Adrenal gland (tissue), 9 donors: ENCODE measurements at regions not wholly inside any gene's neighbourhood (a gene's known extent, or its start where the extent isn't known, plus 50 kb on each side); places are given as distances from the start of the nearest gene placed in this dataset.

Experiments
- DNase-seq, 7 donors: peaks; one replicate each; pipeline ENCODE4 v3.0.0-alpha.2; 2019 to 2020
- H3K27ac ChIP-seq, 5 donors: fragments of 200-600 bp; sonication (generic) in 4 of 5; 1 replicate in 3 of 5; 2 replicates in 2 of 5; pipeline versions ENCODE4 v1.5.1 to v1.8.0; 2016 to 2020; ENCODE audit warnings: mild to moderate bottlenecking in 1 of 5
- H3K27me3 ChIP-seq: fragments of 200-600 bp; 2 replicates; pipeline ENCODE4 v1.8.0; 2021
- H3K36me3 ChIP-seq, 2 donors: fragments of 200-600 bp; replicated peaks in 1 of 2; 1 replicate in 1 of 2; 2 replicates in 1 of 2; pipeline versions ENCODE4 v1.5.1 to v1.8.0; 2018 to 2022
- H3K4me1 ChIP-seq, 2 donors: fragments of 200-600 bp; replicated peaks in 1 of 2; 1 replicate in 1 of 2; 2 replicates in 1 of 2; pipeline versions ENCODE4 v1.5.1 to v1.8.0; 2018 to 2021
- H3K4me3 ChIP-seq, 4 donors: fragments of 200-600 bp; sonication (generic) in 3 of 4; one replicate each; pipeline ENCODE4 v1.5.1; 2016 to 2018
- H3K9me3 ChIP-seq, 3 donors: fragments of 200-600 bp; sonication (generic) in 1 of 3; replicated peaks in 1 of 3; 1 replicate in 2 of 3; 2 replicates in 1 of 3; pipeline versions ENCODE4 v1.5.1 to v1.8.0; 2016 to 2021
- CTCF ChIP-seq, 6 experiments: fragments of 450-650 bp in 4 of 6; fragments of 200-600 bp in 2 of 6; sonication (generic) in 1 of 6; IDR thresholded peaks; 1 replicate in 5 of 6; 2 replicates in 1 of 6; pipeline versions ENCODE4 v1.5.1 to v1.8.0; 2016 to 2021; ENCODE audit warnings: antibody characterized with exemption in 6 of 6, mild to moderate bottlenecking in 2 of 6, moderate library complexity in 1 of 6
- POLR2A ChIP-seq, 2 donors: fragments of 450-650 bp; IDR thresholded peaks; one replicate each; pipeline ENCODE4 v1.6.1; 2017; ENCODE audit warnings: antibody characterized with exemption in 2 of 2, mild to moderate bottlenecking in 2 of 2, moderate library complexity in 1 of 2
- WGBS, 4 donors: extraction: QIAGEN DNeasy Blood & Tissue Kit in 2 of 4; methylation state at CpG; one replicate each; pipeline versions ENCODE4 v1.1.5 to v1.1.7; 2013 to 2017; 5-methylcytosine and 5-hydroxymethylcytosine counted together
- intact Hi-C, 2 donors: fragments of 100-400 bp; cut with DNase I; formaldehyde crosslinking; loops; one replicate each; pipeline versions ENCODE4 v1.14.1 to v1.15.0; 2022 to 2023
- donor health status: healthy with polysubstance abuse.
- donor health status: Bipolar disorder and iron deficiency.
- donor health status: DM: yes; HTN: yes; CAD: no.
- donor health status: DM: no; HTN: no; CAD: no.
- donor health status: DM: no; HTN: no; CAD: no.

GRCh38 chr1:58848818-58849411 lies 65.1 kb upstream of the JUN start:
- no peaks in the 10 kb centered on the region for H3K36me3 ChIP-seq
- 18 to 29% (median 25%) methylated on average over 6 to 9 of the region's 9 CpGs for WGBS, 4 donors
- peak overlapping the region in 4 of 5 donors; percentile 27 to 84 (median 73) for H3K27ac ChIP-seq
- no peaks in the 10 kb centered on the region for H3K27me3 ChIP-seq
- TF ChIP-seq POLR2A (IDR thresholded peaks at IDR 0.05) (no peak), CTCF (IDR thresholded peaks at IDR 0.05) (peak in 3 of 6 experiments; percentile 7 to 42 (median 14))
- peak; percentile 78 to 95 (median 88) for DNase-seq
- no peak overlapping the region for H3K4me3 ChIP-seq
- H3K4me1 ChIP-seq, result peaks cover 0 to 15% of the 10 kb centered on the region in 2 donors
- no peaks in the 10 kb centered on the region for H3K9me3 ChIP-seq
- intact Hi-C loops, result no loop called here

GRCh38 chr1:58849551-58849950 lies 65.7 kb upstream of the JUN start:
- H3K27ac ChIP-seq, result peak overlapping the region in 4 of 5 donors; percentile 27 to 84 (median 73)
- H3K4me1 ChIP-seq, result peaks cover 0 to 15% of the 10 kb centered on the region in 2 donors
- H3K27me3 ChIP-seq, result no peaks in the 10 kb centered on the region
- H3K9me3 ChIP-seq, result no peaks in the 10 kb centered on the region
- intact Hi-C loops, result no loop called here
- WGBS, 4 donors, result 68 to 87% (median 81%) methylated on average over 2 of the region's 2 CpGs
- H3K36me3 ChIP-seq, result no peaks in the 10 kb centered on the region
- TF ChIP-seq CTCF (IDR thresholded peaks at IDR 0.05) (no peak), POLR2A (IDR thresholded peaks at IDR 0.05) (no peak)
- no peak for DNase-seq
- no peak overlapping the region for H3K4me3 ChIP-seq

GRCh38 chr1:58850636-58851035 lies 66.8 kb upstream of the JUN start:
- H3K27ac ChIP-seq, result no peak overlapping the region
- TF ChIP-seq CTCF (IDR thresholded peaks at IDR 0.05) (no peak), POLR2A (IDR thresholded peaks at IDR 0.05) (no peak)

GRCh38 chr1:58852731-58853485 lies 69.1 kb upstream of the JUN start:
- H3K27me3 ChIP-seq, result no peaks in the 10 kb centered on the region
- 87 to 95% (median 91%) methylated on average over 10 of the region's 10 CpGs for WGBS, 4 donors
- H3K27ac ChIP-seq, result no peak overlapping the region
- H3K36me3 ChIP-seq, result no peaks in the 10 kb centered on the region
- no peak for DNase-seq
- no peaks in the 10 kb centered on the region for H3K9me3 ChIP-seq
- intact Hi-C loops, result no loop called here
- peaks cover 0 to 15% of the 10 kb centered on the region in 2 donors for H3K4me1 ChIP-seq
- H3K4me3 ChIP-seq, result no peak overlapping the region
- TF ChIP-seq POLR2A (IDR thresholded peaks at IDR 0.05), result no peak
- TF ChIP-seq CTCF (IDR thresholded peaks at IDR 0.05), result no peak

More at GRCh38 chr1:58850636-58851035, 66.8 kb upstream of the JUN start:
- no peaks in the 10 kb centered on the region for H3K27me3 ChIP-seq
- peaks cover 0 to 15% of the 10 kb centered on the region in 2 donors for H3K4me1 ChIP-seq
- intact Hi-C loops, result no loop called here
- H3K4me3 ChIP-seq, result no peak overlapping the region
- no peaks in the 10 kb centered on the region for H3K36me3 ChIP-seq
- no peaks in the 10 kb centered on the region for H3K9me3 ChIP-seq
- no peak for DNase-seq
